ENCODE measurements at regions not wholly inside any gene's neighbourhood (a gene's known extent, or its start where the extent isn't known, plus 50 kb on each side); places are given as distances from the start of the nearest gene placed in this dataset.

DNA sequence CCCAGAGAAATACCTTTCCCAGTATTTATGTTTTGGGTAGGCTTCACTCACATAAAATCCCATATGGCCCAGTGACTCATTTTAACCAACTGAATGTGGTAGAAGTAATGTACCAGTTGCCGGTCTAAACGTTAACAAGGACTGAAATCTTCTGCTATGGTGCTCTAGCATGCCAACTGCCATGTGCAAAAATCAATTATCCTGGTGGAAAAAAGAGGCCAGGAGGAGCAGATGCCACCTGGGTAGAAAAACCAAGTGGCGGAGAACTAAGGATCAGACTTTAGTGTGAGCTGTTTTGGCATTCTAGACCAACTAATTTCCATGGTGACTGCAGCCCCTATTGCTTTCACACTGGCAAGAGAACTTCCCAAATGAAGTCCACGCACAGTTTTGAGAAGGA, 1660.7 kb upstream of the ADGRL3 start:
- Histone ChIP-seq H3K9ac (ENCODE audit: low read depth, low read length, poor library complexity, severe bottlenecking) (no peak overlapping the region), H4K20me1 (ENCODE audit: insufficient read depth, low read length, poor library complexity, severe bottlenecking) (no peaks in the 10 kb centered on the region), H2AFZ (ENCODE audit: low read length) (no peak overlapping the region), H3K79me2 (ENCODE audit: insufficient read depth, low read length) (no peaks in the 10 kb centered on the region), H3K4me1 (ENCODE audit: insufficient read depth, low read length, poor library complexity, severe bottlenecking) (no peaks in the 10 kb centered on the region), H3F3A (ENCODE audit: low read depth) (no peaks in the 10 kb centered on the region), H3K9me2 (replicated peaks; ENCODE audit: low read depth, low read length) (no peaks in the 10 kb centered on the region), H3K9me3 (ENCODE audit: insufficient read depth, low read depth, low read length) (no peaks in the 10 kb centered on the region), H3K27me3 (ENCODE audit: insufficient read depth, low read length, poor library complexity, severe bottlenecking) (no peaks in the 10 kb centered on the region), H3K4me2 (ENCODE audit: low read depth, low read length, poor library complexity, severe bottlenecking) (no peak overlapping the region), H3K36me3 (ENCODE audit: insufficient read depth, low read length) (no peaks in the 10 kb centered on the region), H3K4me3 (ENCODE audit: low read length, poor library complexity, severe bottlenecking) (no peak overlapping the region)
- TF ChIP-seq, protein P1, sequence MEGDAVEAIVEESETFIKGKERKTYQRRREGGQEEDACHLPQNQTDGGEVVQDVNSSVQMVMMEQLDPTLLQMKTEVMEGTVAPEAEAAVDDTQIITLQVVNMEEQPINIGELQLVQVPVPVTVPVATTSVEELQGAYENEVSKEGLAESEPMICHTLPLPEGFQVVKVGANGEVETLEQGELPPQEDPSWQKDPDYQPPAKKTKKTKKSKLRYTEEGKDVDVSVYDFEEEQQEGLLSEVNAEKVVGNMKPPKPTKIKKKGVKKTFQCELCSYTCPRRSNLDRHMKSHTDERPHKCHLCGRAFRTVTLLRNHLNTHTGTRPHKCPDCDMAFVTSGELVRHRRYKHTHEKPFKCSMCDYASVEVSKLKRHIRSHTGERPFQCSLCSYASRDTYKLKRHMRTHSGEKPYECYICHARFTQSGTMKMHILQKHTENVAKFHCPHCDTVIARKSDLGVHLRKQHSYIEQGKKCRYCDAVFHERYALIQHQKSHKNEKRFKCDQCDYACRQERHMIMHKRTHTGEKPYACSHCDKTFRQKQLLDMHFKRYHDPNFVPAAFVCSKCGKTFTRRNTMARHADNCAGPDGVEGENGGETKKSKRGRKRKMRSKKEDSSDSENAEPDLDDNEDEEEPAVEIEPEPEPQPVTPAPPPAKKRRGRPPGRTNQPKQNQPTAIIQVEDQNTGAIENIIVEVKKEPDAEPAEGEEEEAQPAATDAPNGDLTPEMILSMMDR (conservative IDR thresholded peaks at IDR 0.05; ENCODE audit: low read length) = no peak
- no peak for TF ChIP-seq EZH2phosphoT487 (IDR thresholded peaks at IDR 0.05; ENCODE audit: borderline replicate concordance)

GRCh38 chr4:59540311-59540710, 1659.8 kb upstream of the ADGRL3 start:
- TF ChIP-seq, protein P1 (conservative IDR thresholded peaks at IDR 0.05; ENCODE audit: low read length) = no peak
- TF ChIP-seq EZH2phosphoT487 (IDR thresholded peaks at IDR 0.05; ENCODE audit: borderline replicate concordance) = no peak
- no peaks in the 10 kb centered on the region for H3K9me3 ChIP-seq (ENCODE audit: insufficient read depth, low read depth, low read length)
- no peaks in the 10 kb centered on the region for H3K4me1 ChIP-seq (ENCODE audit: insufficient read depth, low read length, poor library complexity, severe bottlenecking)
- H3K9ac ChIP-seq (ENCODE audit: low read depth, low read length, poor library complexity, severe bottlenecking) = no peak overlapping the region
- no peaks in the 10 kb centered on the region for H3K27me3 ChIP-seq (ENCODE audit: insufficient read depth, low read length, poor library complexity, severe bottlenecking)
- H3F3A ChIP-seq (ENCODE audit: low read depth) = no peaks in the 10 kb centered on the region
- no peaks in the 10 kb centered on the region for H3K9me2 ChIP-seq (replicated peaks; ENCODE audit: low read depth, low read length)
- no peak overlapping the region for H3K4me3 ChIP-seq (ENCODE audit: low read length, poor library complexity, severe bottlenecking)
- no peaks in the 10 kb centered on the region for H3K36me3 ChIP-seq (ENCODE audit: insufficient read depth, low read length)
- H3K4me2 ChIP-seq (ENCODE audit: low read depth, low read length, poor library complexity, severe bottlenecking) = no peak overlapping the region
- no peaks in the 10 kb centered on the region for H3K79me2 ChIP-seq (ENCODE audit: insufficient read depth, low read length)
- H4K20me1 ChIP-seq (ENCODE audit: insufficient read depth, low read length, poor library complexity, severe bottlenecking) = no peaks in the 10 kb centered on the region
- no peak overlapping the region for H2AFZ ChIP-seq (ENCODE audit: low read length)

GRCh38 chr4:59553063-59553720, 1646.9 kb upstream of the ADGRL3 start:
- Histone ChIP-seq H3K9ac (ENCODE audit: low read depth, low read length, poor library complexity, severe bottlenecking) (peak overlapping the region; percentile 7), H3K4me2 (ENCODE audit: low read depth, low read length, poor library complexity, severe bottlenecking) (peak overlapping the region; percentile 60), H2AFZ (ENCODE audit: low read length) (peak overlapping the region; percentile 29), H3F3A (ENCODE audit: low read depth) (no peaks in the 10 kb centered on the region), H3K9me2 (replicated peaks; ENCODE audit: low read depth, low read length) (no peaks in the 10 kb centered on the region), H3K79me2 (ENCODE audit: insufficient read depth, low read length) (no peaks in the 10 kb centered on the region), H3K4me1 (ENCODE audit: insufficient read depth, low read length, poor library complexity, severe bottlenecking) (no peaks in the 10 kb centered on the region), H3K4me3 (ENCODE audit: low read length, poor library complexity, severe bottlenecking) (peak overlapping the region; percentile 54), H3K9me3 (ENCODE audit: insufficient read depth, low read depth, low read length) (no peaks in the 10 kb centered on the region), H3K27me3 (ENCODE audit: insufficient read depth, low read length, poor library complexity, severe bottlenecking) (no peaks in the 10 kb centered on the region), H3K36me3 (ENCODE audit: insufficient read depth, low read length) (no peaks in the 10 kb centered on the region), H4K20me1 (ENCODE audit: insufficient read depth, low read length, poor library complexity, severe bottlenecking) (no peaks in the 10 kb centered on the region)
- TF ChIP-seq EZH2phosphoT487 (IDR thresholded peaks at IDR 0.05; ENCODE audit: borderline replicate concordance) = no peak
- TF ChIP-seq, protein P1 (conservative IDR thresholded peaks at IDR 0.05; ENCODE audit: low read length) = no peak
